Choroid plexus epithelial cell (primary cell): ENCODE measurements at regions not wholly inside any gene's neighbourhood (a gene's known extent, or its start where the extent isn't known, plus 50 kb on each side); places are given as distances from the start of the nearest gene placed in this dataset.

Source experiments
- DNase-seq: peaks from one replicate; pipeline ENCODE4 v3.0.0-alpha.2; 2010; ENCODE audit warnings: low read depth
- H3K4me3 ChIP-seq: 2 replicates; pipeline ENCODE4 v1.5.1; 2011; ENCODE audit warnings: low read depth, mild to moderate bottlenecking, control low read depth, low read length, moderate library complexity
- CTCF ChIP-seq: conservative IDR thresholded peaks from 2 replicates; pipeline ENCODE4 v1.5.1; 2011; ENCODE audit warnings: low read depth, mild to moderate bottlenecking, control low read depth, inconsistent platforms, low read length, moderate library complexity

GRCh38 chr6:79824202-79824601 is 123.2 kb downstream of the ELOVL4 start:
- peak; percentile 49 for DNase-seq
- no peak for TF ChIP-seq CTCF
- H3K4me3 ChIP-seq = no peak overlapping the region

- DNase-seq = peak; percentile 49
- H3K4me3 ChIP-seq = no peak overlapping the region
- TF ChIP-seq CTCF = no peak
Measured at GRCh38 chr6:79821859-79822258, 125.5 kb downstream of the ELOVL4 start.

- no peak overlapping the region for H3K4me3 ChIP-seq
- DNase-seq = peak; percentile 2
- no peak for TF ChIP-seq CTCF
Measured at GRCh38 chr6:79818471-79818870, 128.9 kb downstream of the ELOVL4 start.

GRCh38 chr6:79814940-79815339 is 132.4 kb downstream of the ELOVL4 start:
- no peak overlapping the region for H3K4me3 ChIP-seq
- TF ChIP-seq CTCF = no peak
- DNase-seq = no peak

GRCh38 chr6:79813854-79814709 is 133.3 kb downstream of the ELOVL4 start:
- DNase-seq = peak; percentile 84
- no peak overlapping the region for H3K4me3 ChIP-seq
- TF ChIP-seq CTCF = peak; percentile 86

- DNase-seq = no peak
- no peak for TF ChIP-seq CTCF
- H3K4me3 ChIP-seq = no peak overlapping the region
Measured at GRCh38 chr6:79813143-79813850, 134.1 kb downstream of the ELOVL4 start.
